ENCODE measurements at regions not wholly inside any gene's neighbourhood (a gene's known extent, or its start where the extent isn't known, plus 50 kb on each side); places are given as distances from the start of the nearest gene placed in this dataset.
"Not testable (repeated sequence)": the region's sequence is repeated elsewhere in the genome, so short reads cannot be mapped to it uniquely, and the experiment has no call there.

- DNase-seq (ENCODE audit: low read depth): no peak
Measured at GRCh38 chr5:60489377-60489776, 210.6 kb downstream of the DEPDC1B start.

DNA sequence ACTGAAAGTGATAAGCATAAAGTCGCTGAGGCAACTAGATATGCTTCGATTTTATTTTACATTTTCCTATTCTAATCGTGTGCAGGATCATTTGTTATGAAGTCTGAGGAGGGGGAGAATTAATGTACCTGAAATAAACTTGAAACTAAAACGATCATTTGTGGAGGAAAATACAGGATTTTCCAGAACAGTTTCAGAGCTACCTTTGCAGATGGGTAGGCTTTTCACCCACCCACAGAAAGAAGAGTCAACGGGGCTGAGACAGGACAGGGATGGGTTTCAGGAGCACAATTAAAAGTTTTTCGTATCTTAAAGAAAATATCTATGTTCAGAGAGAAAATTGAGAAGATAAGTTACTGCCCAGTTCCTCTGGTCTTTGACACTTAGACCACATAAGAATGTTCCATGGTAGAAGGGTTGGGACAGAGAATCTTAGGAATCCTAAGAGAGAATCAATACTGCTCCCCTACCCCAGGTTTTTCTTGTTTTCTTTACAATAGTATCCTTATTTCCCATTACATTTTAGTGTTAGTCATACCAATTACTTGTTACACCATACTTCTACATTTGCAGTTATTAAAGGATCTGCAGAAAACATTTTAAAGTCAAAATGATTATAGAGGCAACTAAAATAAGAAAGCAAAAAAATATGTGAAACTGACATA is 211.4 kb downstream of the DEPDC1B start:
- no peak for DNase-seq (ENCODE audit: low read depth)

DNA sequence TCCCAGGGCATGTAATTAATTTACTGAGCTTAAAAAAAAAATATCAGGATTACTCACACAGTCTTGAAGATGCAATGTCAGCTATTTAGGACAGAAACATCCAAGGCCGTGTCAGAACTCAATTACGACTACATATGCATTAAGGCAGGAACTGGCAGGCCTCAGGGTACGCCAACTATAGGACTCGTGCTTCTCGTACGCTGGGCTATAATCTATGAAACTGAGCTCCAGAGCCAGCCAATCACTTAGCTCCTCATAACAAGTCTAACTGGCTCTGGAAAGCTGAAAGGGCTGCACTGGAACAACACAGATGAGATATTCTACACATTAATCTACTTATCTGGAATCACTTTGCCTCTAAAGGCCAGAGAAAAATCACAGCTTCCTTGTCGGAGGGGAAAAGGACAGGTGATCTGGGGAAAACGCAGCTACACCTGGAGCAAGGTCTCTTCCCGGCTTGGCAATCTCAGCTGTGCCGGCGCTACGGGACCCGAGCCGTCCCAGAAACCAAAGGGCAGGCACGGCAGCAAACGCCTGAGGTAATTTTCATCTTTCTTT is 212.0 kb downstream of the DEPDC1B start:
- no peak for DNase-seq (ENCODE audit: low read depth)

- DNase-seq (ENCODE audit: low read depth): no peak
Measured at GRCh38 chr5:60487476-60487875, 212.5 kb downstream of the DEPDC1B start.

DNA sequence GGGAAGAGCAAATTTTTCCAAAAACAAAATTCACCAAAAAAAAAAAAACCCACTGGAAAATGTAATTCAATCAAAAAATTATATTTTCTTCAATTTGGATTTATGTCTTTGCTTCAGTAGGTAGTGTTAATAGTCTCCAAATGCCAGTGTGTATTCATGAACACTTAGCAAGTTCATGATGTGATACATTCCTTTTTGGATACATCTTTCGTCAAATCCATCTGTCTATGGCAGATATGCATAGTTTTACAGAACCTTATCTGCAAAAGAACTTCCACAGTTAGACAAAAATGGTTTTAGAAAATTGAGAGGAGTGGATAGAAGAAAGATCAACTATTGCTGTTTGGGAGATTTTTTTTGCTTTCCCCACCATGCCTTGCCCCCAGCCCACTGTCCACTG is 214.6 kb downstream of the DEPDC1B start:
- no peak for DNase-seq (ENCODE audit: low read depth)

- peak; percentile 27 for DNase-seq (ENCODE audit: low read depth)
Measured at GRCh38 chr5:60483050-60483449, 216.9 kb downstream of the DEPDC1B start.

GRCh38 chr5:60482301-60482700 is 217.7 kb downstream of the DEPDC1B start:
- no peak for DNase-seq (ENCODE audit: low read depth)

- no peak for DNase-seq (ENCODE audit: low read depth)
Measured at GRCh38 chr5:60479542-60479941, 220.4 kb downstream of the DEPDC1B start.

GRCh38 chr5:60477849-60478248 is 222.1 kb downstream of the DEPDC1B start:
- DNase-seq (ENCODE audit: low read depth): no peak

DNA sequence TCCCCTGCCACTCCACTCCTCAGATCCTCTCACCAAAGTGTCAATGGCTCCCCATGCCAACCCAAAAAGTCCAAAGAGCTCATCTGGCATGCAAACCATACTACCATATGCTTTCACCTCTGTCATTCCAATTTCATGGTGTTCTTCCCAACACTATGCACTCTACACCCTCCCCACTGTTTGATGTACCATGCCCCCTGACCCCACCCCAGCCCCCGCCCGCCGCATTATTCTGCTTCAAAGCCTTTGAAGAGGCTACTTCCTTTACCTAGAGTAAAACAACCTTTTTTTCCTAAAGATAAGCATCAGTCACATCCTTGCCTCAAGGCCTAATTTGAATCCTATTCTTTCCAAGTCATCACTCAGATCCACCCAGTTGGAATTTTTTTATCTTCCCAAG is 226.3 kb downstream of the DEPDC1B start:
- DNase-seq (ENCODE audit: low read depth): no peak

GRCh38 chr5:60473027-60473426 is 226.9 kb downstream of the DEPDC1B start:
- DNase-seq (ENCODE audit: low read depth): not testable (repeated sequence)

DNA sequence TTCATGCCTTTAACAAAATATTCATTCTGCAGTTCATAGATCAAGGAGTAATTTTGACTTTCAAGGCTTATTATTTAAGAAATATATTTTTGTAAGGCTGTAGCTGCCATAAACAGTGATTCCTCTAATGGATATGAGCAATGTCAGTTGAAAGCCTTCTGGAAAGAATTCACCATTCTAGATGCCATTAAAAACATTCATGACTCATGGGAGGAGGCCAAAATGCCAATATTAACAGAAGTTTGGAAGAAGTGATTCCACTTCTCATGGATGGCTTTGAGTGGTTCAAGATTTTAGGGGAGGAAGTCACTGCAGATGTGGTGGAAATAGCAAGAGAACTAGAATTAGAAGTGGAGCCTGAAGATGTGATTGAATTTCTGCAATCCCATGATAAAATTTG is 229.1 kb downstream of the DEPDC1B start:
- no peak for DNase-seq (ENCODE audit: low read depth)

DNA sequence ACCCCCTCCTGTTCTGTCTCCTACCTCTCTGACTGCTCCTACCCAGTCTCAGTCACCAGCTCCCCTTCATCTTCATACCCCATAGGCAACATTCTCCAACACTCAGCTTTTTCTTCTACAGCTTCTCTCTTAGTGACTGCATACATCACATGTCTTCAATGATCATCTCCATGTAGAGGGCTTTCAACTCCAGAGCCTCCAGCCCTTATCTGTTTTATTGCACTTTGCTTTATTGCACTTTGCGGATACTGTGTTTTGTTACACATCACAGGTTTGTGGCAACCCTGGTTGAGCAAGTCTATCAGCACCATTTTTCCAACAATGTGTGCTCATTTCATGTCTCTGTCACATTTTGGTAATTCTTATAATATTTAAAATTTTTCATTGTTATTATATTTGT is 230.7 kb downstream of the DEPDC1B start:
- no peak for DNase-seq (ENCODE audit: low read depth)

GRCh38 chr5:60463179-60463868 is 236.6 kb downstream of the DEPDC1B start:
- no peak for DNase-seq (ENCODE audit: low read depth)

DNA sequence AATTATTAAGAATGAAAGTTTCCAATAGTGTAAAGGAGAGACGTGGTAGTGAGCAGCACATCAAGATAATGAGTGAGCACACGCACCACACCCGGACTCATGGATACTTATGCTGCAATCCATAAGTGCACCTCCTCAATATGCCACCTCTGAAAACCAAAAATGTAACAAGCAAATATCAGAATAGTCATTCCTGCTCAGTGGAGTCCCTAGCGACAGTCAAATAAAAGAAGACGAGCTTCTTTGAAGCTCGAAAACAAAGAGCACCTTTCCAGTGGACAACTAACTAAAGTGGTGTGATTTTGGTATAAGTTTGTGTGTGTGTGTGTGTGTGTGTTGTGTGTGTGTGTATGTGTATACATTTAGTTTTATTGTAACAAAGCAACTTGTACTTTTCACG is 241.3 kb downstream of the DEPDC1B start:
- no peak for DNase-seq (ENCODE audit: low read depth)

DNA sequence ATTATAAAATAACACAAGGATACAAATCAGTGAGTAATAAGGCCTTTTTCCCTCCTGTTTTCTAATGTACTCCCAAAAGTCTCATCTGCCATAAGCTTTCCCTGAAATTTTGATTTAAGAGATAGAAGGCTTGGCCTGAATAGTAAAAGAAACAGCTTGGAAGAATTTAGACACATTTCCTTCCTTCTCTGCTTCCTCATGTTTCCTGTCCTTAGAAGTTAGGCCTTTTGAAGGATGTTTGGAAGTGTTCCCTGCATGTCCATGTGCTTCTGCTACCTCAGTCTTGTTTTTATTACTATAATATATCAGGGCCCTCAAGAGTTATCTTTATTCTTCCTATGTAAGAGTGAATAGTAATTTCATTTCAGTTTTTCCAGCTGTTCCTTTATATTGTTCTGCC is 242.7 kb downstream of the DEPDC1B start:
- no peak for DNase-seq (ENCODE audit: low read depth)

DNA sequence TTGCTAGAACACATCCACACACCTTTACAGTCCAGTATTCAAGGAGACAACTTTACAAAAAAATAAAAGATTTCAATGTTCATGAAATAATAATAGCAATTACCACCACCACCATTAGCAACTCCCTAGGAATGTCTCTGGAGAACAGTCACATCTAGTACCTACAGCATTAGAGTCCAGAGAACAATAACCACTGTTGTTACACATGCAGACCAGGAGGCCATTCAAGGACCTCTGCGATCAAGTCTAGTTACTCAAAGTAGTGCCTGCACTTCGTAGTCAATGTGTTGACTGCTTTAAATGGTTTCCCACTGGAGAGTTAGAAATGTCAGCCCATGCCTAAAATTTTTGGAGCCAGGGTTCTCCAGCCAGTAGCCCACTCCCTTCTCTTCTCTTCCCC is 244.4 kb downstream of the DEPDC1B start:
- DNase-seq (ENCODE audit: low read depth): no peak

DNA sequence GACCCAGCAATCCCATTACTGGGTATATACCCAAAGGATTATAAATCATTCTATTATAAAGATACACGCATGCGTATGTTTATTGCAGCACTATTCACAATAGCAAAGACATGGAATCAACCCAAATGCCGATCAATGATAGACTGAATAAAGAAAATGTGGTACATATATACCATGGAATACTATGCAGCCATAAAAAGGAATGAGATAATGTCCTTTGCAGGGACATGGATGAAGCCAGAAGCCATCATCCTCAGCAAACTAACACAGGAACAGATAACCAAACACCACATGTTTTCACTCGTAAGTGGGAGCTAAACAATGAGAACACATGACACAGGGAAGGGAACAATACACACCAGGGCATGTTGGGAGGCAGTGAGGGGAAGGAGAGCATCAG is 245.7 kb downstream of the DEPDC1B start:
- not testable (repeated sequence) for DNase-seq (ENCODE audit: low read depth)

- no peak for DNase-seq (ENCODE audit: low read depth)
Measured at GRCh38 chr5:60453186-60453976, 246.6 kb downstream of the DEPDC1B start.

GRCh38 chr5:60448600-60448999 is 251.4 kb downstream of the DEPDC1B start:
- no peak for DNase-seq (ENCODE audit: low read depth)

GRCh38 chr5:60447488-60447920 is 252.5 kb downstream of the DEPDC1B start:
- no peak for DNase-seq (ENCODE audit: low read depth)

GRCh38 chr5:60446917-60447316 is 253.0 kb downstream of the DEPDC1B start:
- DNase-seq (ENCODE audit: low read depth): no peak

GRCh38 chr5:60445921-60446320 is 254.0 kb downstream of the DEPDC1B start:
- DNase-seq (ENCODE audit: low read depth): no peak
